ENCODE measurements at regions not wholly inside any gene's neighbourhood (a gene's known extent, or its start where the extent isn't known, plus 50 kb on each side); places are given as distances from the start of the nearest gene placed in this dataset.
"Not testable (repeated sequence)": the region's sequence is repeated elsewhere in the genome, so short reads cannot be mapped to it uniquely, and the experiment has no call there.

DNA sequence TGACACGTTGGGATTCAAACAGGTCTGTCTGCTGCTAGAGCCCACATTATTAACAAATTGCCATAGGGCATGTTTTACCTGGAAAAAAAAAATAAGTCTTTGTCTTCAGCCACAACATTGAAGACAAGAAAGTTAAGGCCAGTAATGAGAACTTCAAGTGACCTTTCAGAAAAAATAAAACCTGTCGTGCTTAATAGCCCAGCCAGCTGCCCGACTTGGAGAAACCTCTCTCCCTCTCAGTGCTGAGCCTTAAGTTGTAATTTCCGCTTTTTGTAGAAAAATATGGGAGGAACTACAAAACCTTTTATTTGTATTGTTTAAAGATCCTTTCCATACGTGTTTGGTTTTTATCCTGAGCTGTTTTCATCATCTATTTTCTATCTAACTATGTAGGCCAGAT is 454.3 kb upstream of the SLITRK6 start:
- H3F3A ChIP-seq (ENCODE audit: insufficient read depth); H3K4me2 ChIP-seq (ENCODE audit: unreplicated experiment); H3K27ac ChIP-seq; H3K9me2 ChIP-seq (ENCODE audit: insufficient read depth); in situ Hi-C loops (cut with MboI); H3K36me3 ChIP-seq (ENCODE audit: low read depth); H3K4me1 ChIP-seq (ENCODE audit: insufficient read depth); H3K9ac ChIP-seq; H3K4me3 ChIP-seq; H3K79me2 ChIP-seq (ENCODE audit: insufficient read depth); DNase-seq; H3K9me3 ChIP-seq (ENCODE audit: low read depth); H3K27me3 ChIP-seq (replicated peaks; ENCODE audit: insufficient read depth); H4K20me1 ChIP-seq (ENCODE audit: insufficient read depth); H2AFZ ChIP-seq: not testable (repeated sequence)
- WGBS, 2 experiments (ENCODE audit: low coverage in 1 of 2, low lambda C conversion rate in 2 of 2, missing lambda C conversion rate in 2 of 2): no CpG with 5 or more reads among the region's 5 CpGs

GRCh38 chr13:86255820-86256219 is 456.6 kb upstream of the SLITRK6 start:
- H3F3A ChIP-seq (ENCODE audit: insufficient read depth); H3K9ac ChIP-seq; H4K20me1 ChIP-seq (ENCODE audit: insufficient read depth); H2AFZ ChIP-seq; H3K4me1 ChIP-seq (ENCODE audit: insufficient read depth); H3K9me3 ChIP-seq (ENCODE audit: low read depth); H3K27me3 ChIP-seq (replicated peaks; ENCODE audit: insufficient read depth); H3K9me2 ChIP-seq (ENCODE audit: insufficient read depth); in situ Hi-C loops (cut with MboI); H3K4me2 ChIP-seq (ENCODE audit: unreplicated experiment); DNase-seq; H3K4me3 ChIP-seq; H3K27ac ChIP-seq; H3K79me2 ChIP-seq (ENCODE audit: insufficient read depth); H3K36me3 ChIP-seq (ENCODE audit: low read depth): not testable (repeated sequence)
- WGBS, 2 experiments (ENCODE audit: low coverage in 1 of 2, low lambda C conversion rate in 2 of 2, missing lambda C conversion rate in 2 of 2): no CpG with 5 or more reads among the region's 2 CpGs

GRCh38 chr13:86269511-86269910 is 470.3 kb upstream of the SLITRK6 start:
- Histone ChIP-seq H3K27ac (no peak overlapping the region), H3K36me3 (ENCODE audit: low read depth) (no peaks in the 10 kb centered on the region), H3F3A (ENCODE audit: insufficient read depth) (no peaks in the 10 kb centered on the region), H3K4me3 (no peak overlapping the region), H3K9me3 (ENCODE audit: low read depth) (no peaks in the 10 kb centered on the region), H4K20me1 (ENCODE audit: insufficient read depth) (no peaks in the 10 kb centered on the region), H2AFZ (no peak overlapping the region), H3K79me2 (ENCODE audit: insufficient read depth) (no peaks in the 10 kb centered on the region), H3K27me3 (replicated peaks; ENCODE audit: insufficient read depth) (no peaks in the 10 kb centered on the region), H3K4me1 (ENCODE audit: insufficient read depth) (no peaks in the 10 kb centered on the region), H3K4me2 (ENCODE audit: unreplicated experiment) (no peak overlapping the region), H3K9me2 (ENCODE audit: insufficient read depth) (no peaks in the 10 kb centered on the region), H3K9ac (no peak overlapping the region)
- no peak for TF ChIP-seq EZH2phosphoT487 (IDR thresholded peaks at IDR 0.05; ENCODE audit: insufficient read depth, low read depth)
- TF ChIP-seq EZH2 (IDR thresholded peaks at IDR 0.05; ENCODE audit: insufficient read depth, poor library complexity, severe bottlenecking): no peak
- no peak for DNase-seq
- in situ Hi-C loops (cut with MboI): no loop called here

DNA sequence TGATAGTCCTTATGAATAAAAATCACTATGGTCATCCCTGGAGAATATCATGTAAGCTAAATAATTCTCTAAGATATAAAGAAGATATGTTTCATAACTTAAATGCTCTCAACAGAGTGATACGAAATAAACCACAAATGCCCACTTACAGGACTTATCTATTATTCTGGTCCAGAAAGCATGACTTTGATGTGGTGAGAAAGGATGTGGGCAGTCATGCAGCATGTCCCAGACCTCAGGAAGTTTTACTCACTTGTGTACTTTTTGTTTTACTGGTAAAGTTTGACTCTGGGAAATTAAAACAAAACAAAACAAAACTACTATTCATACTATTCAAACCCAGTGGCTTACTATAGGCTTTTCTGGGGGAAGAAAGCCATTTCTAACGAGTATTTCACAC is 483.2 kb upstream of the SLITRK6 start:
- DNase-seq: no peak
- WGBS, 2 experiments (ENCODE audit: low coverage in 1 of 2, low lambda C conversion rate in 2 of 2, missing lambda C conversion rate in 2 of 2): 19% methylated on average over 2 of the region's 2 CpGs

DNA sequence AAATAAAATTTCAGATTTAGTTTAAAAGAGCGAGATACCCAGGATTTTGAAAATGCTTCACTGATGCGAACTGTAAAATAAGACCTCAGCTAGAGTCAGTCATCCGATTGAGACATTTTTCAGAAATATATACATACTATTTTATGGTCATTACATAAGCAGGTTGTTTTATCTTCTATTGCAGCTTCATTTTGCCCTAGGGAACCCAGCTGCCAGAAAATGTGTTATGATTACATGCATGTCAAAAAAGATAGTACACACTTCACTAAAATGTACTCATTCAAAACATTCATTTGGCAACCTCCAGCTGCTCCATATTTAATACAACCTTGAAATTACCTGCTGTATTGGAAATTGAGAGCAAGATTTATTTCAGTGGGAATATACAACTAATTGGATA is 483.8 kb upstream of the SLITRK6 start:
- Histone ChIP-seq H3K4me1 (ENCODE audit: insufficient read depth) (no peaks in the 10 kb centered on the region), H3K79me2 (ENCODE audit: insufficient read depth) (no peaks in the 10 kb centered on the region), H3K27me3 (replicated peaks; ENCODE audit: insufficient read depth) (no peaks in the 10 kb centered on the region), H2AFZ (no peak overlapping the region), H3K9me2 (ENCODE audit: insufficient read depth) (no peaks in the 10 kb centered on the region; the same call in 1 of the 2 replicates), H4K20me1 (ENCODE audit: insufficient read depth) (no peaks in the 10 kb centered on the region), H3K9me3 (ENCODE audit: low read depth) (no peaks in the 10 kb centered on the region), H3F3A (ENCODE audit: insufficient read depth) (no peaks in the 10 kb centered on the region), H3K9ac (no peak overlapping the region), H3K4me3 (no peak overlapping the region), H3K4me2 (ENCODE audit: unreplicated experiment) (no peak overlapping the region), H3K27ac (no peak overlapping the region), H3K36me3 (ENCODE audit: low read depth) (no peaks in the 10 kb centered on the region)
- DNase-seq: no peak
- in situ Hi-C loops (cut with MboI): no loop called here
- no peak for TF ChIP-seq EZH2phosphoT487 (IDR thresholded peaks at IDR 0.05; ENCODE audit: insufficient read depth, low read depth)
- WGBS, 2 experiments (ENCODE audit: low coverage in 1 of 2, low lambda C conversion rate in 2 of 2, missing lambda C conversion rate in 2 of 2): 56 to 59% methylated on average over 3 of the region's 3 CpGs

More for the DNA sequence above, 483.2 kb upstream of the SLITRK6 start:
- Histone ChIP-seq H3F3A (ENCODE audit: insufficient read depth) (no peaks in the 10 kb centered on the region), H3K9me3 (ENCODE audit: low read depth) (no peaks in the 10 kb centered on the region), H3K27ac (no peak overlapping the region), H3K9ac (no peak overlapping the region), H3K9me2 (ENCODE audit: insufficient read depth) (no peaks in the 10 kb centered on the region; the same call in 1 of the 2 replicates), H2AFZ (no peak overlapping the region), H3K27me3 (replicated peaks; ENCODE audit: insufficient read depth) (no peaks in the 10 kb centered on the region), H4K20me1 (ENCODE audit: insufficient read depth) (no peaks in the 10 kb centered on the region), H3K36me3 (ENCODE audit: low read depth) (no peaks in the 10 kb centered on the region), H3K79me2 (ENCODE audit: insufficient read depth) (no peaks in the 10 kb centered on the region), H3K4me1 (ENCODE audit: insufficient read depth) (no peaks in the 10 kb centered on the region), H3K4me3 (no peak overlapping the region), H3K4me2 (ENCODE audit: unreplicated experiment) (no peak overlapping the region)
- in situ Hi-C loops (cut with MboI): no loop called here
- TF ChIP-seq EZH2 (IDR thresholded peaks at IDR 0.05; ENCODE audit: insufficient read depth, poor library complexity, severe bottlenecking) (no peak), EZH2phosphoT487 (IDR thresholded peaks at IDR 0.05; ENCODE audit: insufficient read depth, low read depth) (no peak)

Data from GM23248 (cell line).